BJ (cell line): ENCODE measurements at regions not wholly inside any gene's neighbourhood (a gene's known extent, or its start where the extent isn't known, plus 50 kb on each side); places are given as distances from the start of the nearest gene placed in this dataset.

ENCODE experiments used
- CTCF ChIA-PET: fragments of 350-600 bp; formaldehyde crosslinking; extraction: SDS; loops from one replicate; lab custom pipeline; 2021; ENCODE audit warnings: antibody characterized with exemption, inconsistent platforms; lab: Yijun Ruan, JAX
- POLR2A ChIA-PET: fragments of 300-600 bp; sonication (Branson Sonifier 250); formaldehyde crosslinking; extraction: SDS; loops from one replicate; lab custom pipeline; 2021; ENCODE audit warnings: antibody characterized with exemption; lab: Charles Lee
- DNase-seq: peaks from one replicate; pipeline ENCODE4 v3.0.0-alpha.2; 2011; ENCODE audit warnings: low read depth
- H3K27me3 ChIP-seq: 2 replicates; pipeline ENCODE4 v1.6.0; 2011; ENCODE audit warnings: low read length; ENCODE audit not compliant: control insufficient read depth, insufficient read depth
- H3K36me3 ChIP-seq: 2 replicates; pipeline ENCODE4 v1.5.1; 2011; ENCODE audit warnings: low read length; ENCODE audit not compliant: control insufficient read depth, insufficient read depth
- H3K4me3 ChIP-seq: 2 replicates; pipeline ENCODE4 v1.5.1; 2011; ENCODE audit warnings: low read depth, mild to moderate bottlenecking, control low read depth, low read length
- TF ChIP-seq, protein P1 (sequence below): IDR thresholded peaks from 2 replicates; pipeline ENCODE4 v1.5.1; 2011; ENCODE audit warnings: low read depth, mild to moderate bottlenecking, control low read depth, inconsistent platforms, low read length, moderate library complexity; ENCODE audit not compliant: insufficient read depth

GRCh38 chr11:70525466-70525865 lies 127.1 kb downstream of the CTTN start:
- no peaks in the 10 kb centered on the region for H3K36me3 ChIP-seq
- H3K27me3 ChIP-seq, result no peaks in the 10 kb centered on the region; the same call in 1 of the 2 replicates
- CTCF ChIA-PET, result no interaction called here
- TF ChIP-seq, protein P1, sequence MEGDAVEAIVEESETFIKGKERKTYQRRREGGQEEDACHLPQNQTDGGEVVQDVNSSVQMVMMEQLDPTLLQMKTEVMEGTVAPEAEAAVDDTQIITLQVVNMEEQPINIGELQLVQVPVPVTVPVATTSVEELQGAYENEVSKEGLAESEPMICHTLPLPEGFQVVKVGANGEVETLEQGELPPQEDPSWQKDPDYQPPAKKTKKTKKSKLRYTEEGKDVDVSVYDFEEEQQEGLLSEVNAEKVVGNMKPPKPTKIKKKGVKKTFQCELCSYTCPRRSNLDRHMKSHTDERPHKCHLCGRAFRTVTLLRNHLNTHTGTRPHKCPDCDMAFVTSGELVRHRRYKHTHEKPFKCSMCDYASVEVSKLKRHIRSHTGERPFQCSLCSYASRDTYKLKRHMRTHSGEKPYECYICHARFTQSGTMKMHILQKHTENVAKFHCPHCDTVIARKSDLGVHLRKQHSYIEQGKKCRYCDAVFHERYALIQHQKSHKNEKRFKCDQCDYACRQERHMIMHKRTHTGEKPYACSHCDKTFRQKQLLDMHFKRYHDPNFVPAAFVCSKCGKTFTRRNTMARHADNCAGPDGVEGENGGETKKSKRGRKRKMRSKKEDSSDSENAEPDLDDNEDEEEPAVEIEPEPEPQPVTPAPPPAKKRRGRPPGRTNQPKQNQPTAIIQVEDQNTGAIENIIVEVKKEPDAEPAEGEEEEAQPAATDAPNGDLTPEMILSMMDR, result no peak
- DNase-seq, result no peak
- POLR2A ChIA-PET, result no interaction called here
- no peak overlapping the region for H3K4me3 ChIP-seq

- ChIA-PET POLR2A (no interaction called here), CTCF (no interaction called here)
- Histone ChIP-seq H3K4me3 (no peak overlapping the region), H3K27me3 (no peaks in the 10 kb centered on the region; the same call in 1 of the 2 replicates), H3K36me3 (no peaks in the 10 kb centered on the region)
- DNase-seq, result no peak
- TF ChIP-seq, protein P1, result no peak
Observed at GRCh38 chr11:70526116-70527045, 128.1 kb downstream of the CTTN start.

- ChIA-PET CTCF (no interaction called here), POLR2A (no interaction called here)
- H3K27me3 ChIP-seq, result no peaks in the 10 kb centered on the region
- DNase-seq, result no peak
- H3K4me3 ChIP-seq, result no peak overlapping the region
- no peaks in the 10 kb centered on the region for H3K36me3 ChIP-seq
- TF ChIP-seq, protein P1, result no peak
Observed at GRCh38 chr11:70527046-70527395, 128.7 kb downstream of the CTTN start.

- ChIA-PET POLR2A (no interaction called here), CTCF (no interaction called here)
- H3K36me3 ChIP-seq, result no peaks in the 10 kb centered on the region
- TF ChIP-seq, protein P1, result no peak
- H3K4me3 ChIP-seq, result no peak overlapping the region
- no peak for DNase-seq
- H3K27me3 ChIP-seq, result no peaks in the 10 kb centered on the region
Observed at GRCh38 chr11:70527429-70528045, 129.2 kb downstream of the CTTN start.

DNA sequence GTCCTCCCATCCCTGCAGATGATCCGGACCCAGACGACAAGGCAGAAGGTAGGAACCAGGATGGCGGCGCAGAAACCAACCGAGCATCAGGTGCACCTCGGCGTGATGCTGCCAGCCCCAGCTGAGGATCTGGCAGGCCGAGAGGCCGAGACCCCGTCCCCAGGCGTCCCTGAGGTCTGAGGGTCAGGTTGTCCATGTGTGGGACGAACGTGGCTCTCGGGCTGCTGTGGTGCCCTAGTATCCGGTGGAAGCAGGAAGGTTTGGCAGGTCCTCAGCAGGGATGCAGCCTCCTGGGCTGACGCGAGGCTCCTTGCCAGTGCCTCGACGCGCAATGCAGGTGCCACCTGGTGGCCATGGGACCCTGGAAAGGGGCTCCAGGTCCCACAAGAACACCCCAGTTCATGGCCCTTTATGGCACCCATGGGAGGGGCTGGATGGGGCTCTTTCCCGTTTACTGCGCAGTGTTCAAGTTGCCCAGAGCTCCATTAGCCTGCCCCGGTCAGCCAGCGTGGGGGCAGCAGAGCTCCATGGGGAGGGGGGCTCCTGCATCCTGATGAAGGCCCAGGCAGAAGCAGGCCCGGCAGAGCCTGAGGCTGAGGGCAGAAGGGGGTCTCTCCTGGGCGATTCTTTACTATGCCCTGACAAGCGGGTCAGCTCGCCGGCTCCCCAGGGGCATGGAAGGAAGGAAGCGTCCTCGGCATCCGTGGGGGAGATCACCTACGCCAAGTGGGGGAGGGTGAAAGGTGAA lies 129.9 kb downstream of the CTTN start:
- TF ChIP-seq, protein P1, result no peak
- no peaks in the 10 kb centered on the region for H3K36me3 ChIP-seq
- DNase-seq, result no peak
- ChIA-PET POLR2A (no interaction called here), CTCF (no interaction called here)
- H3K4me3 ChIP-seq, result no peak overlapping the region
- no peaks in the 10 kb centered on the region for H3K27me3 ChIP-seq
